Esophagus muscularis mucosa (tissue), 4 donors: ENCODE measurements at regions not wholly inside any gene's neighbourhood (a gene's known extent, or its start where the extent isn't known, plus 50 kb on each side); places are given as distances from the start of the nearest gene placed in this dataset.
"Not testable (repeated sequence)": the region's sequence is repeated elsewhere in the genome, so short reads cannot be mapped to it uniquely, and the experiment has no call there.

Experiments used
- DNase-seq: peaks from one replicate; pipeline ENCODE4 v3.0.0-alpha.2; 2017; ENCODE audit errors: extremely low spot score
- H3K27ac ChIP-seq, 4 donors: fragments of 200-600 bp; sonication (generic); replicated peaks in 1 of 4; 1 replicate in 3 of 4; 2 replicates in 1 of 4; pipeline ENCODE4 v1.5.1; 2016 to 2019; ENCODE audit warnings: mild to moderate bottlenecking in 1 of 4
- H3K27me3 ChIP-seq, 4 donors: fragments of 200-600 bp; sonication (generic); one replicate each; pipeline versions ENCODE4 v1.5.1 to v1.6.0; 2016 to 2019
- H3K36me3 ChIP-seq, 4 donors: fragments of 200-600 bp; sonication (generic); one replicate each; pipeline ENCODE4 v1.5.1; 2016 to 2019
- H3K4me1 ChIP-seq, 4 donors: fragments of 200-600 bp; sonication (generic); one replicate each; pipeline ENCODE4 v1.5.1; 2016 to 2019
- H3K4me3 ChIP-seq, 4 donors: fragments of 200-600 bp; sonication (generic); 1 replicate in 2 of 4; 2 replicates in 2 of 4; pipeline ENCODE4 v1.5.1; 2016 to 2019; ENCODE audit warnings: mild to moderate bottlenecking in 4 of 4, moderate library complexity in 1 of 4
- H3K9me3 ChIP-seq, 4 donors: fragments of 200-600 bp; sonication (generic); 1 replicate in 3 of 4; 2 replicates in 1 of 4; pipeline ENCODE4 v1.5.1; 2016 to 2019
- EP300 ChIP-seq: sonication (generic); formaldehyde crosslinking; IDR thresholded peaks from one replicate; pipeline ENCODE4 v1.6.1; 2017; ENCODE audit warnings: antibody characterized with exemption
- POLR2A ChIP-seq: fragments of 450-650 bp; IDR thresholded peaks from one replicate; pipeline ENCODE4 v1.6.1; 2017; ENCODE audit warnings: antibody characterized with exemption, moderate library complexity, mild to moderate bottlenecking, low read depth
- POLR2AphosphoS5 ChIP-seq, 2 donors: sonication (generic); formaldehyde crosslinking; IDR thresholded peaks; one replicate each; pipeline ENCODE4 v1.6.1; 2017; ENCODE audit warnings: antibody characterized with exemption in 2 of 2
- WGBS: methylation state at CpG from one replicate; pipeline ENCODE4 v1.1.5; 2018; 5-methylcytosine and 5-hydroxymethylcytosine counted together
- intact Hi-C: fragments of 100-400 bp; cut with DNase I; formaldehyde crosslinking; loops from one replicate; pipeline ENCODE4 v1.15.1; 2023
- TF ChIP-seq, protein P1 (sequence below), 3 experiments: fragments of 200-600 bp in 2 of 3; fragments of 450-650 bp in 1 of 3; sonication (generic) in 2 of 3; IDR thresholded peaks; one replicate each; pipeline ENCODE4 v1.5.1; 2017 to 2019; ENCODE audit warnings: antibody characterized with exemption in 3 of 3, mild to moderate bottlenecking in 2 of 3, moderate library complexity in 1 of 3

- Histone ChIP-seq H3K9me3 (no peaks in the 10 kb centered on the region), H3K4me3 (no peak overlapping the region), H3K36me3 (no peaks in the 10 kb centered on the region), H3K4me1 (no peaks in the 10 kb centered on the region), H3K27me3 (no peaks in the 10 kb centered on the region), H3K27ac (no peak overlapping the region)
- no peak for DNase-seq
- WGBS, result 100% methylated on average over 2 of the region's 2 CpGs
- intact Hi-C loops, result no loop called here
- no peak for TF ChIP-seq POLR2AphosphoS5 (IDR thresholded peaks at IDR 0.05)
- no peak for TF ChIP-seq EP300
- no peak for TF ChIP-seq POLR2A
- TF ChIP-seq, protein P1, sequence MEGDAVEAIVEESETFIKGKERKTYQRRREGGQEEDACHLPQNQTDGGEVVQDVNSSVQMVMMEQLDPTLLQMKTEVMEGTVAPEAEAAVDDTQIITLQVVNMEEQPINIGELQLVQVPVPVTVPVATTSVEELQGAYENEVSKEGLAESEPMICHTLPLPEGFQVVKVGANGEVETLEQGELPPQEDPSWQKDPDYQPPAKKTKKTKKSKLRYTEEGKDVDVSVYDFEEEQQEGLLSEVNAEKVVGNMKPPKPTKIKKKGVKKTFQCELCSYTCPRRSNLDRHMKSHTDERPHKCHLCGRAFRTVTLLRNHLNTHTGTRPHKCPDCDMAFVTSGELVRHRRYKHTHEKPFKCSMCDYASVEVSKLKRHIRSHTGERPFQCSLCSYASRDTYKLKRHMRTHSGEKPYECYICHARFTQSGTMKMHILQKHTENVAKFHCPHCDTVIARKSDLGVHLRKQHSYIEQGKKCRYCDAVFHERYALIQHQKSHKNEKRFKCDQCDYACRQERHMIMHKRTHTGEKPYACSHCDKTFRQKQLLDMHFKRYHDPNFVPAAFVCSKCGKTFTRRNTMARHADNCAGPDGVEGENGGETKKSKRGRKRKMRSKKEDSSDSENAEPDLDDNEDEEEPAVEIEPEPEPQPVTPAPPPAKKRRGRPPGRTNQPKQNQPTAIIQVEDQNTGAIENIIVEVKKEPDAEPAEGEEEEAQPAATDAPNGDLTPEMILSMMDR (IDR thresholded peaks at IDR 0.05), result no peak
These were observed 161.3 kb upstream of the VIPR2 start for GRCh38 chr7:159306012-159306411.

- WGBS, result 53% methylated on average over 3 of the region's 3 CpGs
- intact Hi-C loops, DNase-seq, H3K4me1 ChIP-seq, H3K4me3 ChIP-seq, H3K9me3 ChIP-seq, H3K27ac ChIP-seq, H3K36me3 ChIP-seq, H3K27me3 ChIP-seq: not testable (repeated sequence)
These were observed 160.5 kb upstream of the VIPR2 start for GRCh38 chr7:159305185-159305584.

GRCh38 chr7:159303510-159303909 lies 158.8 kb upstream of the VIPR2 start:
- WGBS, result 75% methylated on average over 2 of the region's 2 CpGs
- H3K36me3 ChIP-seq, DNase-seq, H3K4me1 ChIP-seq, intact Hi-C loops, H3K4me3 ChIP-seq, H3K27me3 ChIP-seq, H3K27ac ChIP-seq: not testable (repeated sequence)
- peaks cover 0 to 10% (median 4%) of the 10 kb centered on the region in 4 donors for H3K9me3 ChIP-seq

DNA sequence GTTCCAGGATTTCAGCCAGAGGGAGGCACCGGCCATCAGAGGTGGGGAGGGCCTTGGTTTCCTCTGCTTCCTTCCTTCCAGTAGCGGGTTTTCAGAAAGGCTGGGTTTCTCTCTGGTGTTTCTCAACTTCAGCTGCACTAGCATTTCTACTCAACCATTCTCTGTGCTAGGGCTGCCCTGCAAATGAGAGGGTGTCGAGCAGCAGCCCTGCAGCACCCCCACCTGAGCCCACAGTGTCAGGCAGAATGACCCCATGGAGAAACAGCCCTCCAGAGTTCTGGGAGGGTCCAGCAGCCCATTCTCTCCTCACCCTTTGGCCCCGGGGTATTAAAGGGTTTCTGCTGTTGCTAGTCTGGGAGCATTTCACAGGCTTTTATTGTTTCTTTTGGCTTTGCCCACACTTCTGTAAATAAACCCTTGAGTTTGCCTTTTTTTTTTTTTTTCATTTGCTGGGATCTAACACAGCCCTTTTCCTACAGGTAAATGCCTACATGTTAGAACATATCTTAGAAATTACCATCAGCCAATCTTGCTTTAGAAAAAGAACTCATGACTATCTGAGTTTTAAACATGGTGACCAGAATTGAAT lies 151.5 kb upstream of the VIPR2 start:
- Histone ChIP-seq H3K9me3 (peaks cover 0 to 14% (median 8%) of the 10 kb centered on the region in 4 donors), H3K36me3 (no peaks in the 10 kb centered on the region), H3K27ac (no peak overlapping the region), H3K27me3 (peaks cover 0 to 12% (median 0%) of the 10 kb centered on the region in 4 donors), H3K4me1 (no peaks in the 10 kb centered on the region), H3K4me3 (no peak overlapping the region)
- TF ChIP-seq EP300, result no peak
- WGBS, result 46% methylated on average over 4 of the region's 4 CpGs
- no peak for DNase-seq
- intact Hi-C loops, result no loop called here

- DNase-seq, H3K4me1 ChIP-seq, H3K9me3 ChIP-seq, intact Hi-C loops, H3K27ac ChIP-seq, H3K36me3 ChIP-seq, H3K4me3 ChIP-seq: not testable (repeated sequence)
- H3K27me3 ChIP-seq, result peaks cover 0 to 13% (median 0%) of the 10 kb centered on the region in 4 donors
These were observed 141.8 kb upstream of the VIPR2 start for GRCh38 chr7:159286487-159286886.

GRCh38 chr7:159281573-159281972 lies 136.9 kb upstream of the VIPR2 start:
- peaks cover 0 to 9% (median 3%) of the 10 kb centered on the region in 4 donors for H3K9me3 ChIP-seq
- H3K27ac ChIP-seq, result no peak overlapping the region
- no peak for DNase-seq
- H3K4me1 ChIP-seq, result no peaks in the 10 kb centered on the region
- H3K27me3 ChIP-seq, result peaks cover 0 to 13% (median 0%) of the 10 kb centered on the region in 4 donors
- WGBS, result 64% methylated on average over 3 of the region's 3 CpGs
- no peaks in the 10 kb centered on the region for H3K36me3 ChIP-seq
- H3K4me3 ChIP-seq, result no peak overlapping the region
- TF ChIP-seq POLR2AphosphoS5 (IDR thresholded peaks at IDR 0.05) (no peak), POLR2A (no peak), EP300 (no peak)
- TF ChIP-seq, protein P1 (IDR thresholded peaks at IDR 0.05), result no peak
- intact Hi-C loops, result no loop called here

DNA sequence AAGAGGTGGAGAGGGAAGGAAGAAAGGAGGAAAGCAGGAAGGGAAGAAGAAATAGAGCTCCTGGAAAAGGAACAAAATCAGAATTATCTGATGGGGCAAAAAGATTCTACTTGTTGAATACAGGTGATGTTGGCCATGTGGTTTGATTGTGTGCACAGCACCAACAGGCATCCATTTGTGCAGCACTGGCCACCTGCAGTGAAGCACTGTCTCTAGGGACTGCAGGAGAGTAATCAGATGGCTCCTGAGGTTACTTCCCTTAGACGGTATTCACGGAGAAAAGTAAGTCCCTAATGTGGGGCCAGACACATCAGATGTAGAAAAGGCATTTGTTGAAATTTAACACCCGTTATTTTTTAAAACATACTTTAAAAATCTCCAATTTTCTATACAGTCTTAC lies 135.3 kb upstream of the VIPR2 start:
- TF ChIP-seq POLR2A (no peak), EP300 (no peak), POLR2AphosphoS5 (IDR thresholded peaks at IDR 0.05) (no peak)
- TF ChIP-seq, protein P1 (IDR thresholded peaks at IDR 0.05), result no peak
- intact Hi-C loops, result no loop called here
- Histone ChIP-seq H3K27ac (no peak overlapping the region), H3K36me3 (no peaks in the 10 kb centered on the region), H3K4me1 (no peaks in the 10 kb centered on the region), H3K9me3 (peaks cover 0 to 9% (median 3%) of the 10 kb centered on the region in 4 donors), H3K4me3 (no peak overlapping the region), H3K27me3 (peaks cover 0 to 10% (median 0%) of the 10 kb centered on the region in 4 donors)
- no peak for DNase-seq
- 80% methylated on average over 3 of the region's 3 CpGs for WGBS
